ENCODE measurements at regions not wholly inside any gene's neighbourhood (a gene's known extent, or its start where the extent isn't known, plus 50 kb on each side); places are given as distances from the start of the nearest gene placed in this dataset.

GRCh38 chr5:154664869-154665268, 90.3 kb upstream of the LARP1 start:
- Histone ChIP-seq H3K36me3 (replicated peaks in 1 of 2; ENCODE audit: control insufficient read depth in 1 of 2, insufficient read depth in 2 of 2, low read length in 2 of 2) (no peaks in the 10 kb centered on the region), H4K20me1 (ENCODE audit: insufficient read depth, low read length) (no peaks in the 10 kb centered on the region), H3K9ac (ENCODE audit: insufficient read depth, low read depth, low read length) (no peak overlapping the region), H2AFZ (ENCODE audit: low read length) (no peak overlapping the region), H3K4me1 (ENCODE audit: insufficient read depth, low read length) (peaks cover 9% of the 10 kb centered on the region), H3K4me2 (ENCODE audit: low read depth, low read length) (no peak overlapping the region), H3K27me3 (ENCODE audit: control insufficient read depth in 1 of 2, insufficient read depth in 2 of 2, low read length in 2 of 2) (no peaks in the 10 kb centered on the region), H3K9me3 (ENCODE audit: low read length) (peaks cover 30% of the 10 kb centered on the region), H3K27ac (ENCODE audit: extremely low read length, insufficient read depth, low read length) (no peak overlapping the region), H3K79me2 (ENCODE audit: insufficient read depth, low read length) (no peaks in the 10 kb centered on the region), H3K4me3 (replicated peaks in 1 of 3; ENCODE audit: insufficient read depth in 1 of 3, low read depth in 2 of 3, low read length in 3 of 3) (no peak overlapping the region)
- TF ChIP-seq FOXP4 (CRISPR knock-in tag; IDR thresholded peaks at IDR 0.05) = no peak
- no peak for TF ChIP-seq ZNF224 (CRISPR knock-in tag; IDR thresholded peaks at IDR 0.05)
- ChIA-PET CTCF (ENCODE audit: low intra/inter-chr PET ratio, low total read pairs) (no interaction called here), POLR2A (interaction anchor here (0.7 kb wide), 1 partner anchor 17 kb away, joined by 3 read pairs; no protein-coding TSS in a partner anchor)
- intact Hi-C loops (cut with micrococcal nuclease; ENCODE audit: unreplicated experiment) = no loop called here
- in situ Hi-C loops (cut with HindIII; ENCODE audit: extremely low pct_ligation_motif_present, low pct_unique_long_range_greater_than_20kb) = no loop called here
- ATAC-seq (no peak), DNase-seq (ENCODE audit: low spot score) (no peak), FAIRE-seq (no peak)
- no TSS peak for BruUV-seq (replicated peaks)

- H2AFZ ChIP-seq (ENCODE audit: low read length) = no peak overlapping the region
- intact Hi-C loops (cut with micrococcal nuclease; ENCODE audit: unreplicated experiment) (no loop called here), in situ Hi-C loops (cut with HindIII; ENCODE audit: extremely low pct_ligation_motif_present, low pct_unique_long_range_greater_than_20kb) (no loop called here)
- FAIRE-seq (no peak), ATAC-seq (peak; percentile 56), DNase-seq (ENCODE audit: low spot score) (no peak)
- H3K9me3 ChIP-seq (ENCODE audit: low read length) = peaks cover 25% of the 10 kb centered on the region
- no peak overlapping the region for H3K27ac ChIP-seq (ENCODE audit: extremely low read length, insufficient read depth, low read length)
- peaks cover 9% of the 10 kb centered on the region for H3K4me1 ChIP-seq (ENCODE audit: insufficient read depth, low read length)
- no peak overlapping the region for H3K4me3 ChIP-seq (replicated peaks in 1 of 3; ENCODE audit: insufficient read depth in 1 of 3, low read depth in 2 of 3, low read length in 3 of 3)
- no TSS peak for BruUV-seq (replicated peaks)
- H3K36me3 ChIP-seq (replicated peaks in 1 of 2; ENCODE audit: control insufficient read depth in 1 of 2, insufficient read depth in 2 of 2, low read length in 2 of 2) = no peaks in the 10 kb centered on the region
- CTCF ChIA-PET (ENCODE audit: low intra/inter-chr PET ratio, low total read pairs) = no interaction called here
- no peaks in the 10 kb centered on the region for H4K20me1 ChIP-seq (ENCODE audit: insufficient read depth, low read length)
- WGBS (ENCODE audit: low lambda C conversion rate) = 39% methylated on average over 2 of the region's 3 CpGs
- POLR2A ChIA-PET = no interaction called here
- H3K27me3 ChIP-seq (ENCODE audit: control insufficient read depth in 1 of 2, insufficient read depth in 2 of 2, low read length in 2 of 2) = no peaks in the 10 kb centered on the region
- H3K4me2 ChIP-seq (ENCODE audit: low read depth, low read length) = no peak overlapping the region
- no peaks in the 10 kb centered on the region for H3K79me2 ChIP-seq (ENCODE audit: insufficient read depth, low read length)
- H3K9ac ChIP-seq (ENCODE audit: insufficient read depth, low read depth, low read length) = no peak overlapping the region
- TF ChIP-seq BRD4 (CRISPR knock-in tag; IDR thresholded peaks at IDR 0.05) (no peak), ZNF296 (CRISPR knock-in tag; conservative IDR thresholded peaks at IDR 0.05) (no peak), ISX (CRISPR knock-in tag; conservative IDR thresholded peaks at IDR 0.05) (no peak), ZNF142 (CRISPR knock-in tag; IDR thresholded peaks at IDR 0.05) (no peak), CAMTA2 (CRISPR knock-in tag; IDR thresholded peaks at IDR 0.05; ENCODE audit: borderline replicate concordance) (no peak), SMAD9 (CRISPR knock-in tag; IDR thresholded peaks at IDR 0.05) (no peak), PITX1 (CRISPR knock-in tag; IDR thresholded peaks at IDR 0.05) (no peak), EP300 (IDR thresholded peaks at IDR 0.05; ENCODE audit: low read depth in 2 of 2, low read length in 2 of 2) (no peak), EP300 (CRISPR knock-in tag; IDR thresholded peaks at IDR 0.05; ENCODE audit: borderline replicate concordance) (no peak)
Measured at GRCh38 chr5:154663424-154663823, 91.8 kb upstream of the LARP1 start.
